ENCODE measurements at regions not wholly inside any gene's neighbourhood (a gene's known extent, or its start where the extent isn't known, plus 50 kb on each side); places are given as distances from the start of the nearest gene placed in this dataset.

DNA sequence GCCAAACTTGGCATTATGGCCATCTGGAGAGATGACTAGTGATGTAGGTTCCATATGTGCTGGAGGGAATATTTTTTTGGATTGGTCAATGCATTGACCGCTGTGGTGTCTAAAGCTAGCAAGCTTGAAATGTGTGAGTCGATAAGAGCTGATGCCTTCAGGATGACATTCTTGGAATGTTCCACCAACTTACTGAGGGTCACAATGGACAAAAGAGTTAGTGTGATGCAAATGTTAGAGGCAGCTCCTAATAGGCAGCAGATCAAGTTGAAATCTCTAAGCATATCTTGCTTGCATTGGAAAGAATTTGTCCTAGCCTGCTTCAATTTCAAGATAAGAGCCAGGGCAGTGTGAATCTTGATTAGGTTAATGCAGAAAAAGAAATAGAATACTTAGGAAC is 210.4 kb upstream of the AFF2 start:
- TF ChIP-seq, protein P1, sequence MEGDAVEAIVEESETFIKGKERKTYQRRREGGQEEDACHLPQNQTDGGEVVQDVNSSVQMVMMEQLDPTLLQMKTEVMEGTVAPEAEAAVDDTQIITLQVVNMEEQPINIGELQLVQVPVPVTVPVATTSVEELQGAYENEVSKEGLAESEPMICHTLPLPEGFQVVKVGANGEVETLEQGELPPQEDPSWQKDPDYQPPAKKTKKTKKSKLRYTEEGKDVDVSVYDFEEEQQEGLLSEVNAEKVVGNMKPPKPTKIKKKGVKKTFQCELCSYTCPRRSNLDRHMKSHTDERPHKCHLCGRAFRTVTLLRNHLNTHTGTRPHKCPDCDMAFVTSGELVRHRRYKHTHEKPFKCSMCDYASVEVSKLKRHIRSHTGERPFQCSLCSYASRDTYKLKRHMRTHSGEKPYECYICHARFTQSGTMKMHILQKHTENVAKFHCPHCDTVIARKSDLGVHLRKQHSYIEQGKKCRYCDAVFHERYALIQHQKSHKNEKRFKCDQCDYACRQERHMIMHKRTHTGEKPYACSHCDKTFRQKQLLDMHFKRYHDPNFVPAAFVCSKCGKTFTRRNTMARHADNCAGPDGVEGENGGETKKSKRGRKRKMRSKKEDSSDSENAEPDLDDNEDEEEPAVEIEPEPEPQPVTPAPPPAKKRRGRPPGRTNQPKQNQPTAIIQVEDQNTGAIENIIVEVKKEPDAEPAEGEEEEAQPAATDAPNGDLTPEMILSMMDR (IDR thresholded peaks at IDR 0.05): no peak
- TF ChIP-seq POLR2A (IDR thresholded peaks at IDR 0.05) (no peak), POLR2AphosphoS5 (IDR thresholded peaks at IDR 0.05) (no peak)
